GM13977 (cell line): ENCODE measurements at regions not wholly inside any gene's neighbourhood (a gene's known extent, or its start where the extent isn't known, plus 50 kb on each side); places are given as distances from the start of the nearest gene placed in this dataset.

ENCODE experiments used
- DNase-seq: peaks from one replicate; pipeline ENCODE4 v3.0.0; 2012; ENCODE audit warnings: low spot score
- CTCF ChIP-seq: IDR thresholded peaks from 2 replicates; pipeline ENCODE4 v1.5.1; 2012; ENCODE audit warnings: mild to moderate bottlenecking, control low read depth; ENCODE audit not compliant: insufficient read depth; ENCODE audit errors: extremely low read depth, missing control alignments
- in situ Hi-C: fragments of 300-500 bp; cut with MboI; formaldehyde crosslinking; loops from one replicate; pipeline ENCODE4 v1.12.0; 2022; ENCODE audit warnings: low sequenced_read_pairs, low pct_unique_long_range_greater_than_20kb, mixed read lengths, inconsistent platforms; ENCODE audit not compliant: unreplicated experiment

- no peak for DNase-seq
- in situ Hi-C loops = no loop called here
- no peak for TF ChIP-seq CTCF
Measured at GRCh38 chr7:153470004-153470671, 582.1 kb upstream of the DPP6 start.

GRCh38 chr7:153472516-153472915 is 579.7 kb upstream of the DPP6 start:
- no peak for TF ChIP-seq CTCF
- in situ Hi-C loops = no loop called here
- DNase-seq = no peak

GRCh38 chr7:153473185-153473584 is 579.0 kb upstream of the DPP6 start:
- DNase-seq = no peak
- TF ChIP-seq CTCF = no peak
- in situ Hi-C loops = no loop called here

- in situ Hi-C loops = no loop called here
- DNase-seq = no peak
- TF ChIP-seq CTCF = no peak
Measured at GRCh38 chr7:153475239-153475638, 577.0 kb upstream of the DPP6 start.

- in situ Hi-C loops = no loop called here
- no peak for TF ChIP-seq CTCF
- DNase-seq = no peak
Measured at GRCh38 chr7:153476166-153476565, 576.0 kb upstream of the DPP6 start.

GRCh38 chr7:153496257-153496656 is 555.9 kb upstream of the DPP6 start:
- TF ChIP-seq CTCF = no peak
- in situ Hi-C loops = no loop called here
- no peak for DNase-seq

GRCh38 chr7:153503093-153503492 is 549.1 kb upstream of the DPP6 start:
- no peak for DNase-seq
- in situ Hi-C loops = no loop called here
- no peak for TF ChIP-seq CTCF
